Suppressor macrophage treated with lipopolysaccharide for 4 hours (primary cell): ENCODE measurements at regions not wholly inside any gene's neighbourhood (a gene's known extent, or its start where the extent isn't known, plus 50 kb on each side); places are given as distances from the start of the nearest gene placed in this dataset.

Experiments used
- DNase-seq: peaks from one replicate; pipeline ENCODE4 v3.0.0-alpha.2; 2020

DNA sequence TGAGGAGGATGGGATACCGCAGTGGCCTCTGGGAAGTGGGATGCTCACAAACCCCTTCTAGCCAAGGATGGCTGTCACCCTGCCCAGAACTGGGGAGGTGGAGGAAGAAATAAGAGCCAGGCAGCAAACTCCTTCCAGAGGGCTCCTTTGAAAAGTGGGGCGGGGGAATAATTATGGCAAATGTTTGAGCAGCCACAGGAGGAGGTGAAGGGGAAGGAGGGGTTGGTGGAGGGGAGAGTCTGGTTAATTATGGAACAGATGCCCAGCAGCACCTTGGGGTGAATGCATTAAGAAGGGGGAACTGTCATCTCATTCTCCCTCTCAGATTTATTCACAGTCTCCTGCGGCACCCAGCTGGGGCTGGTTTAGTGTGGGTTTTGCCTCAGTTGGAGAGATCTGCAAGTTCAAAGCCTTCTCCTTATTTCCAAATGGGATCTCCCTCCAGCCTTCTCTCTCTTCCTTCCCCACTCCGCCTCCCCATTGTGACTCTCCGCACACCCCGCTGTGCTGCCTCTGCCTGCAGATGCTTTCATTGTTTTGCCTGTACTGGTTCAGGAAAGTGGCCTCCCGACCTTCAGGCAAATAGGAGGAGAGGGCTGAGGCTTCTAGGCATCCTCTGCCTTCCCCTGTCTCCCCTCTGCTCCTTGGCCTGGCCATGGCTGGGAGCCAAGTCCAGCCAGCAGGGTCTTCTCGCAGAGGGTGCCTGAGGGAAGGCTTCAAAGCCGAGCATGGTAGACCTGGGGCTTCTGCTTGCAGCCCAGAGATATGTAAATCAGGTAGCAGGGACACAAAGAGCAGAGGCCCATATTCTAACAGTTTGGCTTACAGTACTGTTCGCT, 457.2 kb upstream of the MEX3C start:
- DNase-seq, result no peak

DNA sequence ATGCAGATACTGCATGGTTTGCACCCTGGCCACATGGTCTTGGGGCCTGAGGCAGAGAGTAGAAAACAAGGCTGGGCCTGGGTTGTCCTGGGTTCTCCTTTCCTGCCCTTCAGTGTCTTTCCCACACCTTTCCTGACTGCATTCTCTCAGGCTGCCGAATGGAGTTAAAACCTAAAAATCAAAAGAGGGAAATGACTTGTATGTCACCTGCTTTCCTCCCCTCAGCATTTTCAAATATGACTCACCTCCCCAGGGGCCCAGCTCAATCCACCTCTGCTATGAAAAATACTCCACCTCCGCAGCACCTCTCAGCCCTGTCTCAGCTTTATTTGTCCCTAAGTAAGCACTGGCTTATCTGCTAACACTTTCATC, 457.8 kb upstream of the MEX3C start:
- no peak for DNase-seq

DNA sequence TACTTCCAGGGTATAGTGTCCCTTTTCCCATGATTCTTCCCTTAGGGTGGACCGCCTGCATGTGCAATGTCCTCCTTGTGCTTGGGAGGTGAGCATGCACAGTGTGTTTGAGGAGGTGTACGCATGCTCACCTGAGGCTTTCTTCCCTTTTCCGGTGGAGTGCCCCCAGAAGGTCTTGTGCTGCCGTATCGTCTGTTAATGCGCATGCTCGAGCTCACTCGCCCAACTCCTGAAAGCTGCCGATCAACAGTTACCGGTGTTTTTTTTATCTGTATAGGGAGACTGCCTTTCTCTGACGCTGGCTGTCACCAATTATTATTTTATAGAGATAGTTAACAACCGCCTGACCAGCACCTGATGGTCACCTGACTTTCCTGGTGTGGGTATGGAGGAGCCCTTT, 458.8 kb upstream of the MEX3C start:
- DNase-seq, result no peak

DNA sequence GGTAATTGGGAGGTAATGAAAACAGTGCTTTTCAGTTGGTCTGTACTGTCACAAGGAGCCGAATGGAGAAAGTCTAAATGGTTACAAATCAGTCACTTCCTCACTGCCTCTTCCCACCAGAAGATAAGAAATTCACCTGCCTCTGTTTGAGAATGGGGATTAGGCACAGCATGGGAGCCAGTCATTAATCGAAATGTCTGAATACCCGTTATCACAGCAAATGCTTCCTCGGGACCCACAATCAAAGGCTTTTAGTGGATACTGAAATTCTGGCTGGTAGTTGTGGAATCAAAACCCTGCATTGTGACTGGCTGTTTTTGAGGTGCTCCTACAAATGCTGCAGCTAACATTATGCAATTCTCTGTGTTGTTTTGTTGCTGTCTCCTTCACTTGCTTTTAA, 461.0 kb upstream of the MEX3C start:
- no peak for DNase-seq

DNA sequence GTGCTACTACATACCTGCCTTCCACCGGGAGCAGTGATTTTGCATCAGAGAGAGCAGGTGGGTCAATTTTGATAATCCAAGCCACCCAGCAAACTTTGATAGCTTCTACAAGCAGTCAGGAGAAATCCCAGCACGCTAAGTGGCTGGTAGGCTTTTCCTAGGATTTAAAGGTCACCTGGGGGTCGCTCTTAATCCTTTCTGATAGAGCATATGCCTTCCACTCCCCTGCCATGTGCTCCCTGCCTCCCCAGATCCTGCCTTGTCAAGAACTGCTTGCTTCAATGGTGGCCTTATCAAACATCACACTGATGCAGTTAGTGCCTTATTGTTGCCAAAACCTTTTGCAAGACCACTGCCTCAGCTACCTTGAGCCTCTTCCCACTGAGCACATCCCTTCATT, 462.3 kb upstream of the MEX3C start:
- DNase-seq, result no peak

DNA sequence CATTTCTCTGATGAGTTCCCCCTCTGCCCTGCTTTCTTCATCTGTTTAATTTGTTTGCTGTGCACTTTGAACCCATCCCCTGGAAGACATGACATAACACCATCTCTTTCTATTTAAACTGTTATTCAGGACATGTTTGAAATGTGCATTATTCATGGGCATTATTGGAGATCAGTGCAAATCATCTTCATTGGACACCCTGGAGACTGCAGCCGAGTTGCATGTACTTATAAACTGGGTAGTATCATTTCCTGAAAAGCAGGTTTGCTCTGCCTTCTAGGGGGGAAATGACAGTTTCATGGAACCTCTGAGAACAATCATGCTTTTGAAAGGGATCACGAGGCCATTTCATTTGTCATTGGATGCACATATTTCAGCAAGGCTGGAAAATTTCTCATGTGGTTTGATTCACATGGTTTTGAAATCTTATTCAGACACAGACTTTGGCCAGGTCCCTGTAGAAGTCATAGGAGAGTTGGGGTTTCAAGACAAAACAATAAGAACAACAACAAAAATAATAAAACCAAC, 462.8 kb upstream of the MEX3C start:
- DNase-seq, result no peak

DNA sequence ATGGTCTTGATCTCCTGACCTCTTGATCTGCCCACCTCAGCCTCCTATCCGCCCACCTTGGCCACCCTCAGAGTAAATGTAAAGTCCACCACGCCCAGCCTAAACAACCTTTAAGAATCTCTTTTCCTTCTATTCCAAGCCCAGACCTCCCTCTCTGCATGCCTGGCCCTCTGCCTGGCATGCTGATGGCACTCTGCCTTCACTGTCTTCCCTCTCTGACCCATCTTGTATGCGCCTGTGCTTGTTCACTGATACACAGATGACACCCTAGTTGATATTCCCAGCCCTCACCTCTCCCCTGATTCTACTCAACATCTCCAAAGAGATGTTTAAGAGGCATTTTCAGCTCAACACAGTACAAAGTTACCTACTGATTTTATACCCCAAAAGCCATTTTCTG, 466.8 kb upstream of the MEX3C start:
- no peak for DNase-seq

DNA sequence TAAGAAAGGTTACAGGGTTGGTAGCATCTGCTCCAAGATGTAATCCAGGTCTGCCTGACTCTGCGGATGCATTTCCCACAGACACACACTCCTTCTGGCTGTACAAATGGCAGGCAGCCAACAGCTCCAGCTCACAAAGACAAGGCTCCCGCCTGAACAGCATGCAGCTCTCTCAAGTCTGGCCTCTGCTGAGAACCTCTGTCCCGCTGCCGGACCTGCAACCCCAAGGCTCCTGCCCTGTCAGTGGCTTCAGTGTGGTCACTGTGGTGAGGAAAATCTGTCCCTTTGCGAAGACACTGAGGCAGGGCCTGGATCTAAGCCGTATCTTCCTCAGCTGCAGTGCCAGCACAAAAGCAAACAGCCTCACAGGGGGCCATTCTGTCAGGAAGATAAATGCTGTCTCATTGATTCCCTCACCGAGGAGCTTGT, 469.3 kb upstream of the MEX3C start:
- DNase-seq, result no peak

DNA sequence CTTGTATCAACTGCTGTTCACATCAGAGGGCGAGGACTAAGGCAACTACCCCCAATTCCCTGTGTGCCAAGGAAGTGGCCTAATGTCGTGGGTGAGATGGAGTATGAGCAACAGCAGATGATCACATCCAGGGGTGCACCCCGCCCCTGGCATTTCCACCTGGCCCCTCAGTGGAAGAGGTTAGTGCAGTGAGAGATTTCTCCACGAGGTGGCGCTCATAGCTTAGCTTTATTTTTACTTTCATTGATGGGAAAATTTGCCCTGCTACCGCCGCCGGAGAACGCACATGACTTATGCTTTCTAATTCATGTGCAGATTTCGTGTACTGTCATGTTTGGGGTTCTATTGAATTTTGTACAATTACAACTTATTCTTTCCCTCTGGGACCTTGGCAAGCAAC, 470.6 kb upstream of the MEX3C start:
- peak; percentile 63 for DNase-seq

DNA sequence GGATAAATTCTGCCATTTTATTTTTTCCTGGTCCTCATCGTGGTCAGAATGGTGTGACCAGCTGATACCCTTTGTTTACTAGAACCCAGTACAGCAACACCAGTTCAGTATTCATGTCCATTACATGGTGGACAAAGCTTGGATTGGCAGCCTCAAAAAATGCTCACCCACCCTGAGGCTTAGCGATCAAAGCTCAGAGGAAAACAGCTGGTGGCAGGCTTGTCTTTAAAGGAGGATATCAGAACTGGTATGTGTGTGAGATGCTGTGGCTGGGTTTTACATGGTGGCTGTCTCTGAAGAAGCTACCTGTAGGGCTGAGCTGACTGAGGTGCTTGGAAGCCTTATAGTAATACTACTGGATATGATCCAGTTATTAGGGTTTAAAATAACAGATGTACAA, 471.1 kb upstream of the MEX3C start:
- DNase-seq, result no peak

DNA sequence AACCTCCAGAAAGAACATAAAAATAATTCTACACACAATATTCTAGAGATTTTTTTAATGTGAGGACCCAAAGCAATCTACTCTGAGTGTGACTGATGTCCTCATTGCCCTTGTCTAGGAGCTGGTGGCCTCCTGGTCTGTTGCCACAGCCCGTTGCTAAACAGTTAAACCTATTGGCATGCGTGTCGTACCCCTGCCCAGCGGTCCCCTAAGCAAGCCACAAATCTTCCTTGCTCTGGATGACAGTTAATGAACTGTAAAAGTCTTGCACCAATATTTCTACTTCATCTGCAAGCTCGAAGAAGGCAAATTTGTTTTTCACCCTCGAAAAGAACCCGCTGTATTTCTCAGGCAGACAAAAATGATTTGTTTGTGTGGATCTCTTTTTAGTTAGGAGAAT, 489.1 kb upstream of the MEX3C start:
- DNase-seq, result no peak

DNA sequence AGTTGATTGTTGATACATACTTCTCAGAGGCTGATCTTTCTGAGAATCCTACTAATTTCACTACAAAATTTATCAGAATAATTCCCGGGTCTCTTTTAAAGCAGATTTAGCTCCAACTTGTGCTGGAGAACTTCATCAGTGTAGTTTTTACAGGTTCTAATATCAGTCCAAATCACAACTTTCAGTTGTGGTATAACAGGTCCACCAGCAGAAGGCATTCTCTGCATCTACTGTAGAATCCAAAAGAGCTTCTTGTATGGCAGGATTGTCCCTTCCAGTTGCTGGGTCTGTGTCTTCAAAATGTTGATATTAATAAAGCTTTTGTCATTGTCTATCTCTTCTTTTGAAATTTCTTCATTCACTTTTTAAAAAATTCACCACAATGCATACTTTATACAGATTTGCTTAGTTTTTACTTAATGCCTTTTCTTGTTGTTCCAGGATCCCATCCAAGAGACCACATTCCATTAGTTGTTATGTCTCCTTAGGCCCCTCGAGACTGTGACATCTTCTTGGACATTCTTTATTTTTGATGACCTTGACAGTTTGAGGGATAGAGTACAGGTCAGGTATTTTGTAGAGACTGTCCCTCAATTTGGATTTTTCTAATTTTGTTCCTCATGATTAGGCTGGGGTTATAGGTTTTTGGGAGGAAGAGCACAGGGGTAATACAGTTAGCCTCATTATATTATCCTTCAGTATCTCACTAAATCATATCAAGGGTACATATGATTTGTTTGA, 490.5 kb upstream of the MEX3C start:
- DNase-seq, result no peak

DNA sequence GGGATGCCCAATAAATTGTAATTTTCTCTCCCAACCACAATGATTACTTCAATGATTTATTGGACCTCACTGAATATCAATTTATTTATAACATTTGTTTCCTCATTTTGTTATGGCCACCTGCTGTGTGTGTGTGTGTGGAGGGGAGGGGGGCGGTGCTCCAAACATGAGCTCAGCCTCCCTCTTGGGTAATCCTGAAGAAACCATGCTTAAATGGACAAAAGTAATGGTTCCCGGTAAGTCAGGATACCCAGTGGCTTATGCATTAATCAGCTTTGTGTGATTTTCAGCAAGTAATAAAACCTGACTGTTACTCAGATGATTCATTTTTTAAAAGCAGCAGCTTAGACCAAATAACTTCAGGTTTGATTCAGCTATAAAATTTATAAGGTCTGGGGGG, 495.1 kb upstream of the MEX3C start:
- DNase-seq, result no peak

DNA sequence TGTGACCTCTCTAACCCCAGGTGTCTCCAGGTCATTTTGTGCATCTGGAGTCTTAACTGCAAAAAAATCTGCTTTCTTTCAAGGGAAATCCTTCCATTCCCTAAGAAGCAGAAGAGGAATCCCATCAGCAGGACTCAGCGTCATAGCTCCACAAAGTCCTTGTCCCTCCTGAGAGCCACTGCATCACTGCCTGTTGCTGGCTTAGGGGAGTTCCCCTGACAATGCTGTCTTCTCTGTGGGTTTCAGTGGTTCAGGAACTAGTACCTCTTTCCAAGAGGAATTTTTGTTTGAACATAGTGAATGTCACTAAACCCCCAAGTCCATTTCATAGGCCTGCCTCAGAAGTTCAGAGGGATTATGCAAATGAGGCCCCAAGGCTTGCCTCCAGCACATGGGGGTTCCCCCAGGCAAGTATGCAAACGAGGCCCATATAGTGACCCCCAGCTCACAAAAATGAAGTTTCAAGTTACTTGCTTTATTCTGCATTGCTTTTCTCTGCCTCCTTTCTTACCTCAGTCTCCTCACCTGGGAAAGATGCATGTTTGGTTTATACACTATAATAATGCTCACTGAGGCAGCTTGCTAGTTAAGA, 513.9 kb upstream of the MEX3C start:
- no peak for DNase-seq

DNA sequence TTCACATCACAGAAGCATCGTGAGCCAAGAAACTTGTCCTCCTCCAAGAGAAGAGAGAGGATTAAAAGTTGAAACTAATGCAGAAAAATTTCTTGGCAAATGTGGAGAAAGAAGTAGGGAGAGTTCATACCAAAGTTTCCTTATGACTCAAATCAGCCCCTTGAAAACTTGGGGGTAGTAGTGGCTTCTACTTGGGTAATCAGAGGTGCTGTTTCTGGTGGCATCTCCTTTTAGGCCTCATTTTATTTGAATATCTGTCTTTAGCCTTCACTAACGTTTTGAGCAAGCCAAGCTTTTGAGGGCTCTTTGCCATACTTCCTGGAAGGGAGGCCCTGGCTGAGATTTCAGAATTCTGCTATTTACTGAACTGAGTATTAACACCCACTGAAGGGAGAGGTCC, 515.3 kb upstream of the MEX3C start:
- no peak for DNase-seq

DNA sequence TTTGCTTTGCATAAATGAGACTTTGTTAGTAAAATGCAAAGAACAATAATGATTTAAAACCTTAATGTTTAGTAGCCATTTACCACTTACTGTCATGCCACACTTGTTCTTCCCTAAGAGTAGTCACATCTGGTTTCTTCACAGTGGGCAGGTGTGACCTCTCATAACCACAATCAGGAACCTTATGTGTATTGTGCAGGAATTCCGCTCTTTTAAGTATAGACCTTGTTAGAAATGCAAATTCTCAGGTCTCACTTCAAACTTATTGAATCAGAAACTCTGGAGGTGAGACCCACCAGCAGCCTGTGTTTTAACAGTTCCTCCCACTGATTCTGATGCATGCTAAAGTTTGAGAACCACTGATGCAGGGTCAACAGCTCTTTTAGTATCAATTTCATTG, 518.8 kb upstream of the MEX3C start:
- DNase-seq, result no peak

DNA sequence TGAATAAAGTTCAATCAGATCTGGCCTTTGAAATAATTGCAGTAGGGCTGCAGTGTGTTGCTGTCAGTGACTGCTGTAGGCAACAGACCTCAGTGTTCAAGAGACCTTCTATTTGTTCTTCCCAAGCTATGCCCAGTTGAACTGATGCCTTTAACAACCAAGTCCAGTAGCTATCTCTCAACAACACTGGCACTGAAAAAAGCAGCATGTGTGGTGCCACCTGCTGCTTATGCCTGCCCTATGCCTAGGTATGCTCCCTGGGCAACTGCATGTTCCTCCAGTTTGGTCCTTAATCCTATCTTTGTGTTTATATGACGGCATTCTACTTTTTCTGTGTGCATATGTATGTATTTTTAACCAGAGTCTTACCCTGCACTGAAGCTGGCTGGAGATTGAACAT, 523.9 kb upstream of the MEX3C start:
- DNase-seq, result no peak

DNA sequence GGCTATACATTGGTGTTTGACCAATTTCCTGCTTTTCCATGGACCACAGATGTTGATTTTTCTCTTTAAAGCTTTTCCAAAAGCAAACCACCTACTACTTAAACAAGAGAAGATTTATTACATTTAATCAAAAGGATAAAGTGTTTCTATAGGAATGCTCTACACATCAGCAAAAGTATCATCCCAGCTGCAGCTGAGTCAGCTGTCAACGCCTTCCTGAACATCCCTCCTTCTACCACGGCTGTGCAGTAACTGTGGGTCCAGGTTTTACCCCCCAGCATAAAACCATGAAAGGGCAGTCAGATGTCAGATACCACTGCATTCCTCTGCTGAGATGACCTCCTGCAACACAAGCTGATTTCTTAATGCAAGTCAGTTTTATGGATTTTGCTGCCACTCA, 524.5 kb upstream of the MEX3C start:
- DNase-seq, result no peak

DNA sequence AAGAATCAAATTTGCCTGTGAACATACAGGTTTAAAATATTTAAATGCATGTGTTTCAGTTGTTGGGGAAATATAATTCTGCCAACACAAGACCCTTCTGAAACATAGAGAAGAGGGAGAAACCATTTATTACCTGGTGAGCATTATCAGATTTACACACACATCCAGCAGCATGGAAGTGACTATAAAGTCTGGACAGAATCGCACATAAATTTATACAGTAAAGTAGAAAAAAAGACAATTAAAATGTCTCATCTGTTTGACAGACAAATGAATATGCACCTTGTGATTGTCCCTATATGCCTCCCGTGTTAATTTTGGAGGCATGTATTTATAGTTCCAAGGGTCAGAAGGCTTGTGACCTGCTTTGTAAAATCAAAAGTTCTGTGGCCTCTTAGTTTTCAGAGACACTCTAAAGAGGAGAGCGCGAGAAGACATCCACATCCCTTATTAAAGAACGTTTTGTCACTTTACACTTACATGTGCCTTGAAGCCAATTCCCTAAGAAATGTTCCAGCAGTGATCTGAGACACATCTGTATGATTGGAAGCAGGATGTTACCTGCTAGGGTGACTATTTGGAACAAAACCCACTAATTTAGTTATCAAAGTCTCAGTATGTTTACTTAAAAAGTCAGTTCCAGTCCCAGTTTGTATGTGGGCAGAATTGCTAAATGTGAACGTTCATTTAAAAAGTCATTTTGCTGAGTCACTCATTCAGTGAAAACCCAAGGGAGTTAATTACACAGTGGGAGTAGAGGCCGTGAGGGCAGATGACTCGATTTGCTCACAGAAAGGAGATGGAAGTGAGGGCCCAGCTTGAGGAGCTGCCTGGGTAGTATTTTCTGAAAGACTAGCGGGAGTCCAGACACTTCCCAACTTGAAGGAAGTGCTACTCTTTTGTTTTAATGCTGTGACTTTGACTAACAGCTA, 527.6 kb upstream of the MEX3C start:
- DNase-seq, result no peak

DNA sequence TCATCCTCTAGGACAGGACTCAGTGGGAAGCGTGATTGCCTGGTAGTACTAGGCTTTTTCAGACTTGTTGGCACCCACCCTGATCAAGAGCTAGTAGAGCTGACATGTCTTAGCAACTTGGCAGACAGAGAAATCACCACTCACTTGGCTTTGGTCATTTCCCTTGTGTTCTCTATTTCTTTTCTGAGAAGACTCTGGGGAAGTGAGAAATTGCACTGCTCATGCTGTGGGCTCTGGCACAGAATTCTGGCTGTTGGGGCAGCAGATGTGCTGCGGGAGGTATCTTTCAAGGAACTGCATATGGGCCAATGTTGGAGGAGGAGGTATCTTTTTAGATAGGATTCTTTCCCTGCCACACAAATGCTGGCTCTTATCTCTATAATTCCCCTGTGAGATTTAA, 529.1 kb upstream of the MEX3C start:
- DNase-seq, result no peak

DNA sequence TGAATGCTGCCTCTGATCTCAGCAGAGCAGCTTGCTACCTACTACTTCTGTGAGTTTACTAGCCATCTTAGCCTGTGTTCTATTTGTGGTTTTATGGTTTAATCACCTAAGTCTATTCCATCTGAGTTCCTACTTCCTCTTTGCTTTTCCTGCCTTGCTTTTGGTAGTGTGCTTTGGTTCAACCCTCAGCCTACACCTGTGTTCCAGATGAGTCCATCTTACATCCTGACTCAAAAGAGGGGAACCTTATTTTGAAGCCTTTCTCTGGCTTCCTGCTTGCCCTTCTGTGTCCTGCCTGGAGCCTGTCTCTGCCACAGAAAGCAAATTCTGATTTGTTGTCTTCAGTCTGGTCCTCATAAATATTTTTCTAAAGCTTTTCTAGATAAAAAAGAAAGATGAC, 530.3 kb upstream of the MEX3C start:
- DNase-seq, result no peak

DNA sequence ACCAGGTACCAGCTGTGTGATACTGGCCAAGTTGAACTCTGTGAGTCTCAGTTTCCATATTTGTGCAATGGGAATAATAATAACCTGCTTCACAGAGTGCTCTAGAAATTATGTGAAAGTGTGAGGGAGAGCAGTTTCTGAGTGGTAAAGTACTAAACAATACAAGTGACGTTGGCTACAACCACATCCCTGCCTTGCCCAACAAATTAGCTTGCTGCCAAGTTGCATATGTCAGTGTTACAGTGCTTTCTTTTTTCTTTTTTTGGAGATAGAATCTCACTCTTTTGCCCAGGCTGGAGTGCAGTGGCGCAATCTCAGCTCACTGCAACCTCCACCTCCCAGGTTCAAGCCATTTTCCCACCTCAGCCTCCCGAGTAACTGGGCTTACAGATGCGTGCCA, 533.6 kb upstream of the MEX3C start:
- no peak for DNase-seq

DNA sequence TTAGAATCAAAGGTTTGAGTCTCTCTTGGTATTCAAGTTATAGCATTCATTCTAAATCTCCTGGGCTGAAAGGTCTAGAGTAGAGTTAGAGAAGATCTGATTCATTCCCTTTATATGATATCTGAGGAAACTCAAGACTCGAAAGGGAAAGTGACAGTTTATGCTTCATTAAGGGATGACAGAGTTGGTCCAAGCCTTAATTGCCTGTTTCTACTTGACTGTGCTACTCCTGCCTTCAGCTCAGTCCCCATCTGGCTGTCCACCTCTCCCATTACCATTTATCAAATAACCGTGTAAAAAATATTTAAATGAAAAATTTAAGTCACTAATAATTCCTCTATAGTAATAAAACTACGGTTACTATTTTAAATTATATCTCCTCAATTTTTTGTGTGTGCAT, 537.1 kb upstream of the MEX3C start:
- no peak for DNase-seq
